C4-2B (cell line): ENCODE measurements at regions not wholly inside any gene's neighbourhood (a gene's known extent, or its start where the extent isn't known, plus 50 kb on each side); places are given as distances from the start of the nearest gene placed in this dataset.

Experiments
- H3K27ac ChIP-seq: fragments of 450-650 bp; 2 replicates; pipeline ENCODE4 v1.5.1; 2017
- CTCF ChIP-seq: fragments of 450-650 bp; conservative IDR thresholded peaks from 2 replicates; pipeline ENCODE4 v1.5.1; 2017; ENCODE audit warnings: mild to moderate bottlenecking
- ZFX ChIP-seq: fragments of 450-650 bp; IDR thresholded peaks from 2 replicates; pipeline ENCODE4 v1.6.1; 2017

- no peak overlapping the region for H3K27ac ChIP-seq
- TF ChIP-seq CTCF, result no peak
- TF ChIP-seq ZFX, result no peak
Observed at GRCh38 chr7:116310141-116310540, 99.8 kb downstream of the TES start.

GRCh38 chr7:116311259-116311658, 100.9 kb downstream of the TES start:
- no peak overlapping the region for H3K27ac ChIP-seq
- TF ChIP-seq ZFX (no peak), CTCF (no peak)

GRCh38 chr7:116311816-116312471, 101.6 kb downstream of the TES start:
- no peak for TF ChIP-seq CTCF
- no peak for TF ChIP-seq ZFX
- no peak overlapping the region for H3K27ac ChIP-seq

- no peak for TF ChIP-seq CTCF
- no peak for TF ChIP-seq ZFX
- no peak overlapping the region for H3K27ac ChIP-seq
Observed at GRCh38 chr7:116315293-116315692, 105.0 kb downstream of the TES start.

- TF ChIP-seq CTCF, result no peak
- TF ChIP-seq ZFX, result no peak
- no peak overlapping the region for H3K27ac ChIP-seq
Observed at GRCh38 chr7:116315803-116316202, 105.5 kb downstream of the TES start.

GRCh38 chr7:116316838-116317628, 106.7 kb downstream of the TES start:
- TF ChIP-seq CTCF (no peak), ZFX (no peak)
- peak overlapping the region; percentile 44; the same call in 1 of the 2 replicates for H3K27ac ChIP-seq

GRCh38 chr7:116317907-116318306, 107.6 kb downstream of the TES start:
- peak overlapping the region; percentile 44; the same call in 1 of the 2 replicates for H3K27ac ChIP-seq
- TF ChIP-seq ZFX (no peak), CTCF (no peak)
